ENCODE measurements at regions not wholly inside any gene's neighbourhood (a gene's known extent, or its start where the extent isn't known, plus 50 kb on each side); places are given as distances from the start of the nearest gene placed in this dataset.
A peak's percentile ranks its signal among the peaks of the same experiment; 100 is the strongest.
"Not testable (repeated sequence)": the region's sequence is repeated elsewhere in the genome, so short reads cannot be mapped to it uniquely, and the experiment has no call there.

DNA sequence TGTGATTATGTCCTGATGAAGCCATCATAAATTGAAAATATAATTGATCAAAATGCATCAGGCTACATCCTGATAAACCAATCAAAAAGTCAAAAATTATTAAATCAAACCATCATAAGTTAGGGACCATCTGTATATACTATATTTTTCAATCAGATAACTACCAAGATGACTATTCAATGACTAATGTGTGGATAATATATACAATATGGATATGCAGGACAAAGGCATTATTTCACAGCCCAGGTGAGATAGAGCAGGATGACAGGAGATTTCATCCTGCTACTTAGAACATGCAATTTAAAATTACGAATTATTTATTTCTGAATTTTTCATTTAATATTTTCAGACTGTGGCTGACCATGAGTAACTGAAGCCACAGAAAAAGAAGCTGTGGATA is 137.3 kb upstream of the GNAI1 start:
- ATAC-seq = no peak
- no peaks in the 10 kb centered on the region for H3K36me3 Mint-ChIP-seq
- H3K9me3 Mint-ChIP-seq = no peaks in the 10 kb centered on the region
- no peaks in the 10 kb centered on the region for H3K27me3 Mint-ChIP-seq
- H3K4me1 Mint-ChIP-seq (ENCODE audit: low read depth in 2 of 2) = no peaks in the 10 kb centered on the region
- DNase-seq (ENCODE audit: low spot score) = no peak
- H3K4me3 Mint-ChIP-seq = no peak overlapping the region
- H3K27ac Mint-ChIP-seq = no peak overlapping the region

DNA sequence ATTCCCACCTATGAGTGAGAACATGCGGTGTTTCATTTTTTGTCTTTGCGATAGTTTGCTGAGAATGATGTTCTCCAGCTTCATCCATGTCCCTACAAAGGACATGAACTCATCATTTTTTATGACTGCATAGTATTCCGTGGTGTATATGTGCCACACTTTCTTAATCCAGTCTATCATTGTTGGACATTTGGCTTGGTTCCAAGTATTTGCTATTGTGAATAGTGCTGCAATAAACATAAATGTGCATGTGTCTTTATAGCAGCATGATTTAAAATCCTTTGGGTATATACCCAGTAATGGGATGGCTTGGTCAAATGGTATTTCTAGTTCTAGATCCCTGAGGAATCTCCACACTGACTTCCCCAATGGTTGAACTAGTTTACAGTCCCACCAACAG is 138.9 kb upstream of the GNAI1 start:
- not testable (repeated sequence) for H3K4me1 Mint-ChIP-seq (ENCODE audit: low read depth in 2 of 2)

DNA sequence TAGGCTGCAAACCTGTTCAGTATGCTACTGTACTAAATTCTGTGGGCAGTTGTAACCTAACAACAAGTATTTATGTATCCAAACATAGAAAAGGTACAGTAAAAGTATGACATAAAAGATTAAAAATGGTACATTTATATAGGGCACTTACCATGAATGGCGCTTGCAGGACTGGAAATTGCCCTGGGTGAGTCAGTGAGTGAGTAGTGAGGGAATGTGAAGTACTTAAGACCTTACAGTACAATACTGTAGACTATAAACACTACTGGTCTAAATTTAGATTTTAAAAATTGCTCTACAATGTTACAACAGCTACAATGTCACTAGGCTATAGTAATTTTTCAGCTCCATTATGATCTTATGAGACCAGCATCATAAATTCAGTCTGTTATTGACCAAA is 146.0 kb upstream of the GNAI1 start:
- no peaks in the 10 kb centered on the region for H3K36me3 Mint-ChIP-seq
- no peaks in the 10 kb centered on the region for H3K4me1 Mint-ChIP-seq (ENCODE audit: low read depth in 2 of 2)
- no peaks in the 10 kb centered on the region for H3K9me3 Mint-ChIP-seq
- H3K27ac Mint-ChIP-seq = no peak overlapping the region
- ATAC-seq (no peak), DNase-seq (ENCODE audit: low spot score) (no peak)
- no peak overlapping the region for H3K4me3 Mint-ChIP-seq
- H3K27me3 Mint-ChIP-seq = no peaks in the 10 kb centered on the region

More for the DNA sequence above, 138.9 kb upstream of the GNAI1 start:
- not testable (repeated sequence) for ATAC-seq; H3K4me3 Mint-ChIP-seq; DNase-seq (ENCODE audit: low spot score); H3K9me3 Mint-ChIP-seq; H3K36me3 Mint-ChIP-seq; H3K27ac Mint-ChIP-seq; H3K27me3 Mint-ChIP-seq

DNA sequence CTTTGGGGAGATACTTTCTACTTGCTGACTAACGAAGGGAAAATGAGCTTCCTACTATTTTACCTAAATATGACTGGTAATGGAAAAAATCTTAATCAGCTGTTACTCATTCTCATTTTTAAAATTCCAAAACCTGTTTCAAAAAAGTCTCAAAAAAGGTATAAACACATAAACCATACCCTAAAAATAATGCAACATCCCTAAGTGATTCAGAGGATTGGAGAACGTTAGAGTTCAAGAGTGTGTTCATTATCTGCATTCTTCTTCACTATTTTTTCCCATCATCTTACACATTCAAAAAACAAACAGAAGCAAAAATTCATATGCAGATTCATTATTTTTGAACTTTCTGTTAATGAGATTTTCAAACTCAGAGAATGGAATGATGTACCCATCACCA is 150.4 kb upstream of the GNAI1 start:
- Mint-ChIP-seq H3K27ac (no peak overlapping the region), H3K27me3 (no peaks in the 10 kb centered on the region), H3K36me3 (no peaks in the 10 kb centered on the region), H3K9me3 (peaks cover 4% of the 10 kb centered on the region), H3K4me1 (ENCODE audit: low read depth in 2 of 2) (no peaks in the 10 kb centered on the region), H3K4me3 (no peak overlapping the region)
- DNase-seq (ENCODE audit: low spot score) = no peak
- ATAC-seq = no peak

DNA sequence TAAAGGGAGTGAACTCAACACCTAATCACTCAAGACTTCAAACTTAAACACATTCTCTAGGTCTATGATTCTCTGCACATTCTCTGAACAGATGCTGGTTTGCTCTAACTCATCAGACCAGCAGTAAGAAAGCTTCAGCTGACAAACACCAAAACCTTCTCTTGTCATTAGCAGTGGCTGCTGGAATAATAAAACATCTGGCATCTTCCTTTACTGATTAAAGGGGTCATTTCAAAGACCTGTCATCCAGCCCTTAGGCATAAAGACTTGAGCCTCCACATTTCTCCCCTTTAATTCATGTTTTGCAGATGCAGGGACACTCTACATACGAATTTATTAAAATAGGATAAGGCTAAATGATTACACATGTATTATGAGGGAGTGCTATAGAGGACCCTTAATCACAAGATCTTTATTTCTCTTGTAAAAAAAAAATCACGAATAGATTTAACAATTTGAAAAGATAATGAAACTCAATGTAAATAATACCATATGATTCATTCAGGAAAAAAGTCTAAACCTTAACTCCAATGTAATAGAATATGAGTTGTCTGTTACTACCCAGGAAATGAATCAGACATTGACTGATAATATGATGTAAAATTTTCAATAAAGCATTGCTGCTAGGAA is 152.4 kb upstream of the GNAI1 start:
- peaks cover 4% of the 10 kb centered on the region for H3K9me3 Mint-ChIP-seq
- no peaks in the 10 kb centered on the region for H3K36me3 Mint-ChIP-seq
- ATAC-seq (no peak), DNase-seq (ENCODE audit: low spot score) (no peak)
- no peaks in the 10 kb centered on the region for H3K27me3 Mint-ChIP-seq
- no peaks in the 10 kb centered on the region for H3K4me1 Mint-ChIP-seq (ENCODE audit: low read depth in 2 of 2)
- no peak overlapping the region for H3K4me3 Mint-ChIP-seq
- no peak overlapping the region for H3K27ac Mint-ChIP-seq

DNA sequence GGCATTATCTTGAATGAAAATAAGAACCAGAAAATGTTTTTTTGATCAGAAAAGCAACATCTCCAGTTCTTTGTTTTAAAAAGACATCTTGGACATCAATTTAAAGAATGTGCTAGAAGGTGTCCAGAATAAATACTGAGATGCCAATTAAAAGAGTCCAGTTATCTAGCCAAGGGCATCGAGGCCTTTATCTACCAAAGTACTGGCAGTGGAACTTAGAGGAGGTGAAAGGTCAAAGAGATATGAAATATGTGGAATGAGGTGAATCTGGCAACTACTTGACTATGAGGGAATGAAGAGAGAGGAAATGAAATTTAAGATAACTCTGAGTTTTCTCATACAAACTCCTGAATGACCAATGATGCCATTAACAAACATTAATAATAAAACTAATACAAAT is 154.3 kb upstream of the GNAI1 start:
- no peaks in the 10 kb centered on the region for H3K4me1 Mint-ChIP-seq (ENCODE audit: low read depth in 2 of 2)
- H3K36me3 Mint-ChIP-seq = no peaks in the 10 kb centered on the region
- no peak for ATAC-seq
- no peaks in the 10 kb centered on the region for H3K27me3 Mint-ChIP-seq
- no peak overlapping the region for H3K27ac Mint-ChIP-seq
- no peak overlapping the region for H3K4me3 Mint-ChIP-seq
- DNase-seq (ENCODE audit: low spot score) = no peak
- H3K9me3 Mint-ChIP-seq = peaks cover 6% of the 10 kb centered on the region

DNA sequence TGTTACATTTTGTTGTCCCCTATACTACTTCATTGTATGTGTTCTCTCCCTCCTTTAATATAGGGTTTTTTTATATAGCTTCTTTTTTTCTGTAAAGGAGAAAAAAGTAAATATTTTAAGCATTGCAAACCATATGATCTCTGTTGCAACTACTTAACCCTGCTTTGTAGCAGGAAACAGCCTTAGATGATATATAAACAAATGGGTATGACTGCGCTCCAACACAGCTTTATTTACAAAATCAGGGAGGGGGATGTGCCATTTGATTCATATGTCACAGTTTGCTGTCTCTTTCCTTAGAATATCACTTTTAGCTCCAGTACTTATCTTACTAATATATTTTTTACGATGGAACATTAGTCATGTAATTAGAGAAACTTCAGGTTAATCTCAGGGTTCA is 155.2 kb upstream of the GNAI1 start:
- H3K27ac Mint-ChIP-seq = no peak overlapping the region
- ATAC-seq (no peak), DNase-seq (ENCODE audit: low spot score) (no peak)
- H3K9me3 Mint-ChIP-seq = peaks cover 6% of the 10 kb centered on the region
- H3K4me3 Mint-ChIP-seq = no peak overlapping the region
- H3K36me3 Mint-ChIP-seq = no peaks in the 10 kb centered on the region
- no peaks in the 10 kb centered on the region for H3K27me3 Mint-ChIP-seq
- H3K4me1 Mint-ChIP-seq (ENCODE audit: low read depth in 2 of 2) = no peaks in the 10 kb centered on the region

DNA sequence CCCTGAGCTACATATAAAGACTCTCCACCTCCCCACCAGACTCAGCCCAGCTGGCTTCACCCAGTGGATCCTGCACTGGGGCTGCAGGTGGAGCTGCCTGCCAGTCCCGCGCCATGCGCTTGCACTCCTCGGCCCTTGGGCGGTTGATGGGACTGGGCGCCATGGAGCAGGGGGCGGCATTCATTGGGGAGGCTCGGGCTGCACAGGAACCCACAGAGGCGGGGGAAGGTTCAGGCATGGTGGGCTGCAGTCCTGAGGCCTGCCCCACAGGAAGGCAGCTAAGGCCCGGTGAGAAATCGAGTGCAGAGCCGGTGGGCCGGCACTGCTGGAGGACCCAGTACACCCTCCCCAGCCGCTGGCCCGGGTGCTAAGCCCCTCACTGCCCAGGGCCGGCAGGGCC is 157.2 kb upstream of the GNAI1 start:
- no peak for ATAC-seq
- Mint-ChIP-seq H3K27me3 (no peaks in the 10 kb centered on the region), H3K4me1 (ENCODE audit: low read depth in 2 of 2) (no peaks in the 10 kb centered on the region), H3K27ac (no peak overlapping the region), H3K36me3 (no peaks in the 10 kb centered on the region), H3K9me3 (peaks cover 6% of the 10 kb centered on the region), H3K4me3 (no peak overlapping the region)
- DNase-seq (ENCODE audit: low spot score) = no peak

DNA sequence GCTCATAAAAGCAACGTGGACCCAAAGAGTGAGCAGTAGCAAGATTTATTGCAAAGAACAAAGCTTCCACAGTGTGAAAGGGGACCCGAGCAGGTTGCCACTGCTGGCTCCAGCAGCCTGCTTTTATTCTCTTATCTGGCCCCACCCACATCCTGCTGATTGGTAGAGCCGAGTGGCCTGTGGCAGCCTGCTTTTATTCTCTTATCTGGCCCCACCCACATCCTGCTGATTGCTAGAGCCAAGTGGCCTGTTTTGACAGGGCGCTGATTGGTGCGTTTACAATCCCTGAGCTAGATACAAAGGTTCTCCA is 158.0 kb upstream of the GNAI1 start:
- H3K27ac Mint-ChIP-seq; DNase-seq (ENCODE audit: low spot score); H3K27me3 Mint-ChIP-seq; H3K4me1 Mint-ChIP-seq (ENCODE audit: low read depth in 2 of 2); H3K9me3 Mint-ChIP-seq; H3K36me3 Mint-ChIP-seq; ATAC-seq: not testable (repeated sequence)
- H3K4me3 Mint-ChIP-seq = peak overlapping the region; percentile 10

DNA sequence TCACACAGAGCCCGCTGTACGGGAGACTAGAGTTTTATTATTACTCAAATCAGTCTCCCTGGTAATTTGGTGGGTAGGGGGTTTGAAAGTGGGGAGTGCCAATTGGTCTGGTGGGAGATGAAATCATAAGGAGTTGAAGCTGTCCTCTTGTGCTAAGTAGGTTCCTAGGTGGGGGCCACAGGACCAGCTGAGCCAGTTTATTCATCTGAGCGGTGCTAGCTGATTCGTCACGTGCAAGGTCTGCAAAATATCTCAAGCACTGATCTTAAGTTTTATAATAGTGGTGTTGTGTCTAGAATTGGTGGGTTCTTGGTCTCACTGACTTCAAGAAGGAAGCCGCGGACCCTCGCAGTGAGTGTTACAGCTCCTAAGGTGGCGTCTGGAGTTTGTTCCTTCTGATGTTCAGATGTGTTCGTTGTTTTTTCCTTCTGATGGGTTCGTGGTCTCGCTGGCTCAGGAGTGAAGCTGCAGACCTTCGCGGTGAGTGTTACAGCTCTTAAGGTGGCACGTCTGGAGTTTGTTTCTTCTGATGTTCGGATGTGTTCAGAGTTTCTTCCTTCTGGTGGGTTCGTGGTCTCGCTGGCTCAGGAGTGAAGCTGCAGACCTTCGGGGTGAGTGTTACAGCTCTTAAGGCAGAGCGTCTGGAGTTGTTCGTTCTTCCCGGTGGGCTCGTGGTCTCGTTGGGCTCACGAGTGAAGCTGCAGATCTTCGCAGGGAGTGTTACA is 158.5 kb upstream of the GNAI1 start:
- not testable (repeated sequence) for H3K27me3 Mint-ChIP-seq; H3K9me3 Mint-ChIP-seq; ATAC-seq; H3K4me1 Mint-ChIP-seq (ENCODE audit: low read depth in 2 of 2); DNase-seq (ENCODE audit: low spot score); H3K36me3 Mint-ChIP-seq; H3K27ac Mint-ChIP-seq
- H3K4me3 Mint-ChIP-seq = peak overlapping the region; percentile 10

DNA sequence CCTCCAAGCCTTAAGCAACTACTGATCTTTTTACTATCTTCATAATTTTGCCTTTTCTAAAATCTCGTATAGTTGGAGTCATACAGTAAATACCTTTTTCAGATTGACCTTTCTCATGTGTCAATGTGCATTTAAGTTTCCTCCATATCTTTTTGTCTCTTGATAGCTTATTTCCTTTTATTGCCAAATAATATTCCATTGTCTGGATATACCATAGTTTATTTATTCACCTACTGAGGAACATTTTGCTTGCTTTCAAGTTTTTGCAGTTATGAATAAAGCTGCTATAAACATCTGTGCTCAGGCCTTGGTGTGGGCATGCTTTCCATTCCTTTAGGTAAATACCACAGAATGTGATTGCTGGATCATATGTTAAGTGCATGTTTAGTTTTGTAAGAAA is 161.2 kb upstream of the GNAI1 start:
- no peaks in the 10 kb centered on the region for H3K4me1 Mint-ChIP-seq (ENCODE audit: low read depth in 2 of 2)
- H3K27ac Mint-ChIP-seq = no peak overlapping the region
- no peaks in the 10 kb centered on the region for H3K36me3 Mint-ChIP-seq
- H3K27me3 Mint-ChIP-seq = no peaks in the 10 kb centered on the region
- DNase-seq (ENCODE audit: low spot score) (no peak), ATAC-seq (no peak)
- H3K9me3 Mint-ChIP-seq = peaks cover 3% of the 10 kb centered on the region
- H3K4me3 Mint-ChIP-seq = no peak overlapping the region

DNA sequence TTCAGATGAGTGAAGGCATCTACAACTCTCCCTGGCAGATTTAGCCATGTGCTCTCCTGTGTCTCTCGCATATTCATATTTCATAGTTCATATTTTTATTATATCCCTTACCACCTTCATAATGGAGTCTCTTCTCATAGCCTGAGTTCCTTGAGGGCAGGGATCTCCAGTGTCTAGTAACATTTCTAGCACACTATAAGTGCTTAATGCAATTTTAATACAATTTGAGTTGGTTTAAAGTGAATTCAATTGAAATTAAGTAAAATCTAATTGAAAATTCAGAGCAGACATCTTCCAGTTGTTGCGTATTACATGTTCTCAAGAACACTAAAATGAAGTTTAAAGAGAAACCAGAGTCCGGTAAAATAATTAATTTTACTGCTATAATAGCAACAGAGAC is 163.6 kb upstream of the GNAI1 start:
- DNase-seq (ENCODE audit: low spot score) = no peak
- H3K27me3 Mint-ChIP-seq = no peaks in the 10 kb centered on the region
- ATAC-seq = no peak
- H3K4me3 Mint-ChIP-seq = no peak overlapping the region
- H3K27ac Mint-ChIP-seq = no peak overlapping the region
- H3K9me3 Mint-ChIP-seq = no peaks in the 10 kb centered on the region
- H3K4me1 Mint-ChIP-seq (ENCODE audit: low read depth in 2 of 2) = no peaks in the 10 kb centered on the region
- no peaks in the 10 kb centered on the region for H3K36me3 Mint-ChIP-seq

DNA sequence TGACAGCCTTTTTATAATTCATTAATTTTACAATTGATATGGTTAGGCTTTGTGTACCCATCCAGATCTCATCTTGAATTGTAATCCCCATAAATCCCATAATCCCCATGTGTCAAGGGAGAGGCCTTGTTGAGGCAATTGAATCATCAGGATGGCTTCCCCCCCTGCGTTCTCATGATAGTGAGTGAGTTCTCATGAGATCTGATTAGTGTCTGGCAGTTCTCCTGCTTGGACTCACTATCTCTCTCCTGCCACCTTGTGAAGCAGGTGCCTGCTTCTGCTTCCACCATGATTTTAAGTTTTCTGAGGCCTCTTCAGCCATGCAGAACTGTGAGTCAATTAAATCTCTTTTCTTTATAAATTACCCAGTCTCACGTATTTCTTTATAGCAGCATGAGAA is 165.7 kb upstream of the GNAI1 start:
- H3K27me3 Mint-ChIP-seq = no peaks in the 10 kb centered on the region
- H3K27ac Mint-ChIP-seq = no peak overlapping the region
- H3K4me1 Mint-ChIP-seq (ENCODE audit: low read depth in 2 of 2) = no peaks in the 10 kb centered on the region
- no peak for DNase-seq (ENCODE audit: low spot score)
- ATAC-seq = no peak
- H3K4me3 Mint-ChIP-seq = no peak overlapping the region
- H3K9me3 Mint-ChIP-seq = peaks cover 3% of the 10 kb centered on the region
- no peaks in the 10 kb centered on the region for H3K36me3 Mint-ChIP-seq

DNA sequence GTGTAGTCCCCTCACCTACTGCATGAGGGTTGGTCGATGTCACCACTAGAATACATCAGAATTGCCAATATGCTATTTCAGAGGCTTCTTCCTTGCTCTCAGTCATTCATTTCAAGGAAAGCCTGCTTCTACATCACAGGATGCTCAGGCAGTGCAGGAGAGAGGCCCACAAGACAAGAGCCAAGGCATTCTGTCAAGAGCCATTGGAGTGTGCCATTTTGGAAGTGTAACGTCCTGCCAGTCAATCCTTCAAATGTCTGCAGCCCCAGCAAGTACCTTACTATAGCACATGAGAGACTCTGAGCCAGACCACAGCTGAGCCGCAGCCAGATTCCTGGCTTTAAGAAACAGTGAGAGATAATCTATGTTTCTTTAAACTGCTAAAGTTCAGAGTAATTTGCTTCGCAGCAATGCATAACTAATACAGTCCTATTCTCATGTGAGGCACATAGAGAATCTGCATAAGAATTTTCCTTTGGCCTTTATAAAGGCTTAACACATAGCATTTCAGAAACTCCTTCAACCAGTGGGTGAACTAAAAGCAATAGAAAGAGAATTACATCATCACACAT is 166.5 kb upstream of the GNAI1 start:
- no peak overlapping the region for H3K4me3 Mint-ChIP-seq
- no peak overlapping the region for H3K27ac Mint-ChIP-seq
- DNase-seq (ENCODE audit: low spot score) = no peak
- H3K36me3 Mint-ChIP-seq = no peaks in the 10 kb centered on the region
- peaks cover 3% of the 10 kb centered on the region for H3K9me3 Mint-ChIP-seq
- no peaks in the 10 kb centered on the region for H3K4me1 Mint-ChIP-seq (ENCODE audit: low read depth in 2 of 2)
- no peaks in the 10 kb centered on the region for H3K27me3 Mint-ChIP-seq
- no peak for ATAC-seq

DNA sequence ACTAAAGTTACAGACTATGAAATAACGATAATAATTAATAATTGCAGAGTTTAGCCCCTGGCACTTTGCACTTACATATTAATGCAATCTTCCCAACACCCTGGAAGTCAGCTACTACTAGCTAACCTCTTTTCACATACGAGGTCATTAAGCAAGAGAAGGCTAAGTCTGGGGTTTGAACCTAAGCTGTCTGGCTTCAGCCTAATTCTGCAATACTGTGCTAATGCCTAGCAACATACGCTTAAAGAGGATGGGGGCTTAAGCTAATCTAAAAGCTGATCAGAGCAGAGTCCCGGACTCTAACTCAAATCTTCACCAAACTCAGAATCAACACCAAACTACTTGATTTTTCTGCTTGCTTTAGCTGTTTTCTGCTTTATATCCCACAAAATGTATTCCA is 168.7 kb upstream of the GNAI1 start:
- ATAC-seq (no peak), DNase-seq (ENCODE audit: low spot score) (no peak)
- Mint-ChIP-seq H3K9me3 (peaks cover 3% of the 10 kb centered on the region), H3K27ac (no peak overlapping the region), H3K27me3 (no peaks in the 10 kb centered on the region), H3K4me1 (ENCODE audit: low read depth in 2 of 2) (no peaks in the 10 kb centered on the region), H3K36me3 (no peaks in the 10 kb centered on the region), H3K4me3 (no peak overlapping the region)
